Activated naive CD8-positive, alpha-beta T cell (primary cell): ENCODE measurements at regions not wholly inside any gene's neighbourhood (a gene's known extent, or its start where the extent isn't known, plus 50 kb on each side); places are given as distances from the start of the nearest gene placed in this dataset.
"Not testable (repeated sequence)": the region's sequence is repeated elsewhere in the genome, so short reads cannot be mapped to it uniquely, and the experiment has no call there.

Source experiments
- H3K27ac Mint-ChIP-seq: one replicate; pipeline ENCODE4 v1.8.0; 2021; ENCODE audit warnings: mixed read lengths
- H3K27me3 Mint-ChIP-seq: one replicate; pipeline ENCODE4 v1.8.0; 2021; ENCODE audit warnings: mixed read lengths
- H3K36me3 Mint-ChIP-seq: one replicate; pipeline ENCODE4 v1.8.0; 2021; ENCODE audit warnings: mixed read lengths
- H3K4me1 Mint-ChIP-seq: one replicate; pipeline ENCODE4 v1.8.0; 2021; ENCODE audit warnings: low read depth, mixed read lengths
- H3K4me3 Mint-ChIP-seq: one replicate; pipeline ENCODE4 v1.8.0; 2021; ENCODE audit warnings: mild to moderate bottlenecking, mixed read lengths
- H3K9me3 Mint-ChIP-seq: one replicate; pipeline ENCODE4 v1.8.0; 2021; ENCODE audit warnings: low read depth, mixed read lengths

DNA sequence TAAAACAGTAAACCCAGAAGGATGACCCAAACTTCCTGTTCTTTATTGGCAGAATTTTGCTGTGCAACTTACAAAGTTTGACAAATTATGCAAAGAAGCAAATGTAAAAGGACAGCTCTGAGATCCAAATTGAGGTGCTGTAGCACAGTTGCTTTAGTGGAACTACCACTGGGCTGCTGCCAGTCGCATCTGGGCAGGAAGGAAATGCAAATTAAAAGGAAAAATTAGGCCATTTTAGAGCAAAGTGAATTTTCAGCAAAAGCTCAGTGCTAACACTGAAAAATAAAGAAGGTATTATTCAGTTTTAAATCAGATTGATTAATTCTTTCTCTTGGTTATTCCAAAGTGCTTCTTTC is 104.5 kb downstream of the ZMAT3 start:
- Mint-ChIP-seq H3K4me3 (no peak overlapping the region), H3K4me1 (peaks cover 16% of the 10 kb centered on the region), H3K27ac (no peak overlapping the region)

DNA sequence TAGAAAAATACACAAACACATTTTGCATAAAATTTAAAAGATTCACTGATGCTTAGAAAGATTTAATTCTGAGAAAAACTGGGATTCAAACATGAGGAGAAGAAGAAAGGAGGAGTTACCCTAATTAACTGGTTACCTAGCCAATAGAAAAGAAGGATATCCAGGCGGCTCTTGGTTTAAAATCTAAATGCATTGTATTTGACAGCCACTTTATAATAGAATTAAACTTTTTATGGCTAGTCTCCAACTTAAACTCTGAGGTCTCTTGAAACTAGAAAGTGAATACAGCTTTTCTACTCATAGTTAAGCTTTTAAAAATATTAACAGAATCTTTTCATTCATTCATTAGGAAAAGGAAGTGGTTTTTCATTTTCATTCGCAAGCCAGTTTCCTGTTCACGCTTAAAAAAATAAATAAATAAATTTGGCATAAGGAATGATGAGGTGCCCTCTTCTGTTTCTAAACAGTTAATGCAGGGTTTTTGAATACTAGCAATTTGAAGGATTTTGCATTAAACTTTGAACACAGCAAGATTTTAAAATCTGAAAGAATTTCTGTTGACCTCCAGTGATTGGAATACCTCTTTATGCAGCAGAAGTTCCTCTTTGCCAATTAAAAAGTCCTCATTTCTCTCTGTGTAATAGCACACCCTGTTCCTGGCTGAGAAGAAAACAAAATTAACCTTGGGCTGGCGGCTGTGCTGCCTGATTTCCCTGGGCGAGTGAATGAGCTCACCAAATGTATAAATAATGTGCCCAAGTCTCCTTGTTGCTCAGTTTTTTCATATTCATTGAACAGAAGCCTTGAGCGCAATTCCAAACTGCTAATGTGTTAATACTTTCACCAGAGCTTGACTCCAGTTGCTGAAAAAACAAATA is 105.1 kb downstream of the ZMAT3 start:
- Mint-ChIP-seq H3K27ac (no peak overlapping the region), H3K36me3 (peaks cover 6% of the 10 kb centered on the region)

More for the DNA sequence above, 104.5 kb downstream of the ZMAT3 start:
- no peaks in the 10 kb centered on the region for H3K9me3 Mint-ChIP-seq
- peaks cover 8% of the 10 kb centered on the region for H3K36me3 Mint-ChIP-seq
- no peaks in the 10 kb centered on the region for H3K27me3 Mint-ChIP-seq

DNA sequence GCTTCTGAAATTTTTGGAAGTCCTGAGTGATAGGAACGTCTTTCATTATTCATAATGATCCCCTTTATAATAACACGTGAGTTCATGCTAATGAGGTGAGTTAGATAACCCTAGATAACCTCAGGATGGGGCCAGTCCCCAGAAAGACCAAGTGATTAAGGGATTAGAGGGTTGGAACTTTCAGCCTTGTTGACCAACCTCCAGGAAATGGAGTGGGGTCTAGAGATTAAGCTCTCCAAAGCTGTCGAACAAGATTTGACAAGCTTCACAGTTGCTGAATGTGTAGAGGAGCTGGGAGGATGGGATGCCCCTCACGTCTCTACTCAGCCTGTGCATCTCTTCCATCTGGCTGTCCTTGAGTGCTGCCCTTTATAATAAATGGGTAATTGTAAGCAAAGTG is 107.1 kb downstream of the ZMAT3 start:
- Mint-ChIP-seq H3K9me3 (no peaks in the 10 kb centered on the region), H3K4me3 (no peak overlapping the region), H3K4me1 (peaks cover 16% of the 10 kb centered on the region), H3K27ac (no peak overlapping the region), H3K36me3 (peaks cover 10% of the 10 kb centered on the region), H3K27me3 (no peaks in the 10 kb centered on the region)

More for the DNA sequence above, 105.1 kb downstream of the ZMAT3 start:
- peaks cover 16% of the 10 kb centered on the region for H3K4me1 Mint-ChIP-seq
- H3K27me3 Mint-ChIP-seq = no peaks in the 10 kb centered on the region
- H3K4me3 Mint-ChIP-seq = peak overlapping the region; percentile 4
- no peaks in the 10 kb centered on the region for H3K9me3 Mint-ChIP-seq

DNA sequence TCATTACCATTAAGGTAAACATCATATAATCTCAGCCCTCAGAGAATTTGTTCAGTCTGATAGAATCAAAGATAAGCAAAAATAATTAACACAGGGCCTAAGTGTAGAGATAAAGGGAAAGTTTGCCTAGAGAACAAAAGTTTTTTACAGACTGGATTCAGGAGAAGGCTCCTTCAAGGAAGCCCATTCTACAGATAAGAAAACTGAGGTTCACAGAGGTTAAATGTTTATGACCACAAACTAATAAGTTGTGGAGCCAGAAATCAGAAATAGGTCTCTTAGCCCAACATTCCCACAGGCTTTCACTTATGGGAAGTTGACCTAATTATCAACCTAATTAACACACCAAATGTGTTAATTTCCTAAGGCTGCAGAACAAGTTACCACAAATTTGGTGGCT is 110.7 kb downstream of the ZMAT3 start:
- Mint-ChIP-seq H3K4me1 (no peaks in the 10 kb centered on the region), H3K27me3 (no peaks in the 10 kb centered on the region), H3K9me3 (no peaks in the 10 kb centered on the region), H3K36me3 (peaks cover 17% of the 10 kb centered on the region), H3K4me3 (no peak overlapping the region), H3K27ac (no peak overlapping the region)

DNA sequence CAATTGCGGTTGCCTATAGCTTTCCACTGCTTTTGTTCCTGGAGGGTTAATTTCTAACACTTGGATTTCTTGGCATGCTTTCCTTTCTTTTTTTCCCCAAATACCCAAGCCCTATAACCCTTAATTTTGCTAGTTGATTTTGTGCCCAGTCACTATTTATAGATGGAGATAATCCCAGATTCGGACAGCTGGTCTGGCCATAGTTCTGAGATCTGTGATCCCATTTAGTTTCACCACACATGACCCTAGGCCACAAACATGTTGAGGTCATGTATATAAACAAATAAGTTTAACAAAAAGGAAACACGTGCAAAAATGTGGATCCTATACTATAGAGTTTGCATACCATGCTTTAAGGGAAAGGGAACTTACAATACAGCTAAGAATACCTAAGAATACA is 111.4 kb downstream of the ZMAT3 start:
- Mint-ChIP-seq H3K4me1 (no peaks in the 10 kb centered on the region), H3K27me3 (no peaks in the 10 kb centered on the region), H3K9me3 (no peaks in the 10 kb centered on the region), H3K4me3 (no peak overlapping the region), H3K27ac (no peak overlapping the region), H3K36me3 (peaks cover 17% of the 10 kb centered on the region)

DNA sequence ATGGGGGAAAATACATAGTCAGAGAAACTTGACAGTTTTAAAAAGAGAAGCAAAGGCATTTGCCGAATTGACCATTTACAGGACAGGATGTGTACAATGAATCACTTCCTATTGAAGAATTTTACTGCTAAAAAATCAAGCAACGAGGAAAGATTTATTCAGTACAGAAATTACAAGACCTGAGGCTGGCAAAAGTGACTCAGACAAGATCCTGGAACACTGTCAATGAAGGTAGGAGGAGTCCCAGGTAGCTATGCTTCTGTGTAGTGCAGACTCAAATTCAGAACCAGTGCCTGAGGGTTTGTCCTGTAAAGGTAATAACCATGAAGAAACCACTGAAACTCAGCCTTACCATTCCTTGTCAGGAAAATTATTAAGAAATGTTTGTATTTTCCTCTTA is 120.9 kb downstream of the ZMAT3 start:
- Mint-ChIP-seq H3K27ac (no peak overlapping the region), H3K4me3 (no peak overlapping the region), H3K36me3 (peaks cover 14% of the 10 kb centered on the region), H3K9me3 (peaks cover 6% of the 10 kb centered on the region), H3K4me1 (no peaks in the 10 kb centered on the region), H3K27me3 (peaks cover 1% of the 10 kb centered on the region)

DNA sequence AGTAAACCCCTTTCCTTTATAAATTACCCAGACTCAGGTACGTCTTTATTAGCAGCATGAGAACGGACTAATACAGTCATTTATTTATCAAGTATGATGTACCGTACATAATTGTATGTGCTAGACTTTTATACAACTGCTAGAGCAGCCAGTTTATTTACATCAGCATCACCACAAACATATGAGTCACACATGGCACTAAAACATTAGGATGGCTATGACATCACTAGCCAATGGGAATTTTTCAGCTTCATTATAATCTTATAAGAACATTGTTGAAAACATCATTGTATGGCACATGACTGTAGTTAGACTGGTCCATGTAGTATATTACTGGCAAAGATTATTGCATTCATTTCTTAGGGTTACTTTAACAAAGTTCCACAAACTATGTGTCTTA is 121.7 kb downstream of the ZMAT3 start:
- peaks cover 11% of the 10 kb centered on the region for H3K9me3 Mint-ChIP-seq
- no peak overlapping the region for H3K4me3 Mint-ChIP-seq
- peaks cover 14% of the 10 kb centered on the region for H3K36me3 Mint-ChIP-seq
- no peak overlapping the region for H3K27ac Mint-ChIP-seq
- H3K4me1 Mint-ChIP-seq = no peaks in the 10 kb centered on the region
- H3K27me3 Mint-ChIP-seq = peaks cover 1% of the 10 kb centered on the region

DNA sequence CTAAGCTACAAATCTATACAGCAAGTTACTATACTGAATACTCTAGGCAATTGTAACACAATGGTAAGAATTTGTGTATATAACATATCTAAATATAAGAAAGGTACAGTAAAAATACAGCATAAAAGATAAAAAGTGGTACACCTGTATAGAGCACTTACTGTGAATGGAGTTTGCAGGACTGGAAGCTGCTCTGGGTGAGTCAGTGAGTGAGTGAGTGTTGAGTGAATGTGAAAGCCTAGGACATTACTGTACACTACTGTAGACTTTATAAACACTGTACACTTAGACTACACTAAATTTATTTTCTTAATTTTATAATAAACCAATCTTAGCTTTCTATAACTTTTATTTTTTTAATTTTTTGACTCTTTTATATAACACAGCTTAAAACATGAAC is 123.1 kb downstream of the ZMAT3 start:
- H3K27ac Mint-ChIP-seq = no peak overlapping the region
- no peaks in the 10 kb centered on the region for H3K4me1 Mint-ChIP-seq
- peaks cover 1% of the 10 kb centered on the region for H3K27me3 Mint-ChIP-seq

DNA sequence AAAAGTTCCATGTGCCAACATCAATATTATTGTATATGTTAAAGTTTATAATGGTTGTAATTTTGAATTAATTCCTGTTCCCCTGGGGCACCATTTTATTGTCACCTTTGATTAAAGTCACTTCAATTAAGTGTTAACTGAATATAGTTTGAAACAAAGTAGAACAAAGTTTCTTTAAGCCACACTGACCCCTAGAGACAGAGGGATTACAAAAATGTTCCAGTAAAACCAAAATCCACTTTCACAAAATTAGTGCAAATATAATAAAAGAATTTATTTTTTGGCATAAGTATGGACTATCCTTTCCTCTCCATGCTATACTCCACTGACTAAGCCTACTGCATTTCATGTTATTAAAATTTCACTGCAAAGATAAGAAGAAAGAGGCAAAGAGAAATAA is 123.9 kb downstream of the ZMAT3 start:
- Mint-ChIP-seq H3K4me1 (no peaks in the 10 kb centered on the region), H3K4me3 (no peak overlapping the region), H3K27ac (no peak overlapping the region), H3K9me3 (peaks cover 25% of the 10 kb centered on the region), H3K36me3 (peaks cover 16% of the 10 kb centered on the region), H3K27me3 (peaks cover 1% of the 10 kb centered on the region)

More for the DNA sequence above, 123.1 kb downstream of the ZMAT3 start:
- Mint-ChIP-seq H3K9me3 (peaks cover 21% of the 10 kb centered on the region), H3K36me3 (peaks cover 16% of the 10 kb centered on the region), H3K4me3 (no peak overlapping the region)

DNA sequence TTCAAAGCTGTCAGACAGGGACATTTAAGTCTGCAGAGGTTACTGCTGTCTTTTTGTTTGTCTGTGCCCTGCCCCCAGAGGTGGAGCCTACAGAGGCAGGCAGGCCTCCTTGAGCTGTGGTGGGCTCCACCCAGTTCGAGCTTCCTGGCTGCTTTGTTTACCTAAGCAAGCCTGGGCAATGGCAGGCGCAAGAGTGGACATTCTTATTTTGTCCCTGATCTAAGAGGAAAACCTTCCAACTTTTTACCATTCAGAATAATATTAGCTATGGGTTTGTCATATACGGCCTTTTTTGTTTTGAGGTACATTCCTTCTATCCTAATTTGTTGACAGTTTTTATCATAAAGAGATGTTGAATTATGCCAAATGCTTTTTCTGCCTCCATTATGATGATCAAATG is 129.3 kb downstream of the ZMAT3 start:
- not testable (repeated sequence) for H3K4me1 Mint-ChIP-seq, H3K36me3 Mint-ChIP-seq, H3K27me3 Mint-ChIP-seq, H3K4me3 Mint-ChIP-seq, H3K27ac Mint-ChIP-seq
- H3K9me3 Mint-ChIP-seq = peaks cover 19% of the 10 kb centered on the region

DNA sequence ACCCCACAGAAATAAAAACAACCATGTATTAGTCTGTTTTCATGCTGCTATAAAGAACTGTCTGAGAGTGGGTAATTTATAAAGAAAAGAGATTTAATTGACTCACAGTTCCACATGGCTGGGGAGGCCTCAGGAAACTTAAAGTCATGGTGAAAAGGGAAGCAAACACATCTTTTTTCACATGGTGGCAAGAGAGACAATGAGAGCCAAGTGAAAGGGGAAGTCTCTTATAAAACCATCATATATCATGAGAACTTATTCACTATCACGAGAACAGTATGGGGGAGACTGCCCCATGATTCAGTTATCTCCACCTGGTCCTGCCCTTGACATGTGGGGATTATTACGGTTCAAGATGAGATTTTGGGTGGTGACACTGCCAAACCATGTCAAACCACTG is 141.5 kb downstream of the ZMAT3 start:
- H3K27me3 Mint-ChIP-seq = no peaks in the 10 kb centered on the region
- peaks cover 38% of the 10 kb centered on the region for H3K9me3 Mint-ChIP-seq
- no peak overlapping the region for H3K4me3 Mint-ChIP-seq
- no peak overlapping the region for H3K27ac Mint-ChIP-seq
- no peaks in the 10 kb centered on the region for H3K4me1 Mint-ChIP-seq
- H3K36me3 Mint-ChIP-seq = peaks cover 13% of the 10 kb centered on the region

DNA sequence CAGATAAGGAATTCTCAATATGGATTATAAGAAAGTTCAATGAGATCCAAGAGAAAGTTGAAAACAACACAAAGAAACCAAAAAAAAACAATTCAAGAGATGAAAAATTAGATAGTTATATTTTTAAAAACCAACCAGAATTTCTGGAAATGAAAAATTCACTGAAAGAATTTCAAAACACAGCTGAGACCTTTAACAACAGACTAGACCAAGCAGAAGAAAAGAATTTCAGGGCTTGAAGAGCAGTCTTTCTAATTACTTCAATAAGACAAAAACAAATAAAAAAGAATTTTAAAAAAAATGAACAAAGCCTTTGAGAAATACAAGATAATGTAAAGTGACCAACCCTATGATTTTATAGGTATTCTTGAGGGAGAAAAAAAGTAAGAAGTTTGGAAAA is 155.4 kb downstream of the ZMAT3 start:
- H3K36me3 Mint-ChIP-seq = peaks cover 14% of the 10 kb centered on the region
- no peak overlapping the region for H3K27ac Mint-ChIP-seq
- H3K4me1 Mint-ChIP-seq = no peaks in the 10 kb centered on the region
- no peak overlapping the region for H3K4me3 Mint-ChIP-seq
- peaks cover 26% of the 10 kb centered on the region for H3K9me3 Mint-ChIP-seq
- H3K27me3 Mint-ChIP-seq = no peaks in the 10 kb centered on the region

DNA sequence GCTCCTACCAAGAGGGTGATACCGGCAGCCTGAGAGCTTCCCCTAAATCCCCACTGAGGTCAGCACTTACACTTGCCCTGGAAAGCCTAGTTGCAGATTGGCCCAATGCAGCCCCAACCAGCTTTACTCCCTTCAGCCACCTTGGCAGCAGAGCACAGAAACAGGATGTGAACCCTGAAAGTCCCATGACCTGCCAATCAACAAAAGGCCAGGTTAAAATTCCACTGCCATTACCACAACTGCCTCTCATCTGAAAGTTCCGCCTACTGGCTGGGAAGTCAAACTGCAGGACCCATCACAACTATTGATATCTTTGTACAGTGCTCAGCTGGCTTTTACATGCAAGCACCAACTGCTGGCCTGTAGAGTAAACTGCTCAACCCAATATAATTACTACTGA is 156.2 kb downstream of the ZMAT3 start:
- no peaks in the 10 kb centered on the region for H3K27me3 Mint-ChIP-seq

DNA sequence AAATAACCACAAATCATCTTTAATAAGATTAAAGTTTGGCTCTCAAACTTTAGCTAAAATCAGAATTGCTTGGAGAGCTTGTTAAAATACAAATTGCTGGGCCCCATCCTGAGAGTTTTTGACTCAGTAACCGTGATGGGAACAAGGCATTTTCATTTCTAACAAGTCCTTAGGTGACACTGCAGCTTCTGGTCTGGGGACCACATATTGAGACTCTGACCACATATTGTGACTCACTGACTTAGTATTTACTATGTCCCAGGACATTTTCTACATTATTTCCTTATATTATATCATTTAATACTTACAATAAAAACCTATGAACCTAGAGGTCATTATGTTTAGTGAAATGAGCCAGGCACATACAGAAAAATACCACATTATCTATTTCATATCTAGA is 164.5 kb downstream of the ZMAT3 start:
- H3K4me3 Mint-ChIP-seq = no peak overlapping the region
- no peak overlapping the region for H3K27ac Mint-ChIP-seq
- no peaks in the 10 kb centered on the region for H3K27me3 Mint-ChIP-seq
- H3K4me1 Mint-ChIP-seq = no peaks in the 10 kb centered on the region
- no peaks in the 10 kb centered on the region for H3K36me3 Mint-ChIP-seq
- H3K9me3 Mint-ChIP-seq = no peaks in the 10 kb centered on the region

More for the DNA sequence above, 156.2 kb downstream of the ZMAT3 start:
- H3K27ac Mint-ChIP-seq = no peak overlapping the region
- peaks cover 14% of the 10 kb centered on the region for H3K36me3 Mint-ChIP-seq
- H3K4me1 Mint-ChIP-seq = no peaks in the 10 kb centered on the region
- peaks cover 26% of the 10 kb centered on the region for H3K9me3 Mint-ChIP-seq
- no peak overlapping the region for H3K4me3 Mint-ChIP-seq

DNA sequence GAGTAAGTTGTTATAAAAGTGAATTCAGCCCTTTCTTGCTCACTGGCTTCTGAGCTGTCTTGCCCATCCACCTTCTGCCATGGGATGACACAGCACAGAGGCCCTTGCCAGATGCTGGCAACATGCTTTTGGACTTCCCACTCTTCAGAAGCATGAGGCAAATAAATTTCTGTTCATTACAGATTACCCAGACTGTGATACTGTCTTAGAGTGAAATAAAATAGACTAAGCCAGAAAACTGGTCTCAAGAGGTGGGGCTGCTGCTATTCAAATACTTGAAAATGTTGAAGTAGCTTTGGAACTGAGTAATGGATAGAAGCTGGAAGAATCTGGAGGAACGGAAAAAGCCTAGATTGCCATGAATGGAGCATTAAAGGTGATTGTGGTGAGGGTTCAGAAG is 170.4 kb downstream of the ZMAT3 start:
- H3K4me1 Mint-ChIP-seq = no peaks in the 10 kb centered on the region
- H3K36me3 Mint-ChIP-seq = no peaks in the 10 kb centered on the region
- no peaks in the 10 kb centered on the region for H3K9me3 Mint-ChIP-seq
- no peak overlapping the region for H3K27ac Mint-ChIP-seq
- H3K27me3 Mint-ChIP-seq = no peaks in the 10 kb centered on the region
- no peak overlapping the region for H3K4me3 Mint-ChIP-seq

DNA sequence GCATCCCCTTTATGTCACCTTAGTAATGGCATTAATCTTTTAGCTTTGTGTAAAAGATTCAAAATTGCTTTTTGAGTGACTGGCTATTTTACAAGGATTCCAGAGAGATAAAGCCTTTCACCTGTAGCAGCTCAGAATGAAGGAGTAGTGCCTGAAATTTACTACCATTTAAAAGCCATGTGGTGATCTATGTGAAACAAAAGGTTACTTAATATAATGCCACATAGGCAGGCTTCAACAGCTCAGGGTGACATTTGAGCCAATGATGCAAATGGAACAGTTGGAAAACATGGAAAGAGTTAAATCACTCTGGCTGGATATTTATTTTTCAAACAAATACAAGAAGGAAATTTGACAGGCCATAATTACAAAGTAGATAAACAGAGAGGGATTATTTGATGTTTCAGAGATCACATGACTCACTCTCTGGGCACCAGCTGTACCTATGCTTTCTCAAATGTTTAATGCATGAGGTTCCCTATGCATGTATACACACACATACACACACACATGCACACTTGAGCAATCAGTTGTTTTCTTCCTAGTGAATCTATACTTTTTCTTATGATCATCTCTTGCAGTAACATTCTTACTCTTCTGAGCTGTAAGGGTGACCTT is 171.5 kb downstream of the ZMAT3 start:
- no peaks in the 10 kb centered on the region for H3K27me3 Mint-ChIP-seq
- H3K9me3 Mint-ChIP-seq = no peaks in the 10 kb centered on the region
- no peak overlapping the region for H3K4me3 Mint-ChIP-seq
- no peaks in the 10 kb centered on the region for H3K36me3 Mint-ChIP-seq
- H3K27ac Mint-ChIP-seq = no peak overlapping the region
- no peaks in the 10 kb centered on the region for H3K4me1 Mint-ChIP-seq
